ENCODE measurements at regions not wholly inside any gene's neighbourhood (a gene's known extent, or its start where the extent isn't known, plus 50 kb on each side); places are given as distances from the start of the nearest gene placed in this dataset.
"Not testable (repeated sequence)": the region's sequence is repeated elsewhere in the genome, so short reads cannot be mapped to it uniquely, and the experiment has no call there.

DNA sequence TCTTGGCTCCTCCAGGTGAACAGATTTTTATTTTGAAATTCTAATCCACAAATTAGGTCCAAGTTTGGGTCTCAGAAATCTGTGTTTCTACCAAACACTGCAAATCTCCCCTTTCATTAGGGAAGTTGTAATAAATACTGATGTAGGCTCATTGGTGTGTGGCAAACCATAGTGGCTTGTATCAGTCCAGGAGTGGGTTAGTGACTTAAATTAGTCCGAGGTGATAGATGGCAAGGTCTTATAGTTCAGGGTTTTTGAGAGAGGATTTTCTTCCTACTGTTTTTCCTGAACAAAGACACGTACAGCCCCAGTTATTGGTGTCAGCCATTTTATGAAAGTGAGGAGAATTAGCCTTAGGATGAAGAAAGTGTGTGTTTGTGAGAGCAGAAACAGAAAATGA, 74.6 kb downstream of the RPRM start (continued):
- TF ChIP-seq, protein P1, sequence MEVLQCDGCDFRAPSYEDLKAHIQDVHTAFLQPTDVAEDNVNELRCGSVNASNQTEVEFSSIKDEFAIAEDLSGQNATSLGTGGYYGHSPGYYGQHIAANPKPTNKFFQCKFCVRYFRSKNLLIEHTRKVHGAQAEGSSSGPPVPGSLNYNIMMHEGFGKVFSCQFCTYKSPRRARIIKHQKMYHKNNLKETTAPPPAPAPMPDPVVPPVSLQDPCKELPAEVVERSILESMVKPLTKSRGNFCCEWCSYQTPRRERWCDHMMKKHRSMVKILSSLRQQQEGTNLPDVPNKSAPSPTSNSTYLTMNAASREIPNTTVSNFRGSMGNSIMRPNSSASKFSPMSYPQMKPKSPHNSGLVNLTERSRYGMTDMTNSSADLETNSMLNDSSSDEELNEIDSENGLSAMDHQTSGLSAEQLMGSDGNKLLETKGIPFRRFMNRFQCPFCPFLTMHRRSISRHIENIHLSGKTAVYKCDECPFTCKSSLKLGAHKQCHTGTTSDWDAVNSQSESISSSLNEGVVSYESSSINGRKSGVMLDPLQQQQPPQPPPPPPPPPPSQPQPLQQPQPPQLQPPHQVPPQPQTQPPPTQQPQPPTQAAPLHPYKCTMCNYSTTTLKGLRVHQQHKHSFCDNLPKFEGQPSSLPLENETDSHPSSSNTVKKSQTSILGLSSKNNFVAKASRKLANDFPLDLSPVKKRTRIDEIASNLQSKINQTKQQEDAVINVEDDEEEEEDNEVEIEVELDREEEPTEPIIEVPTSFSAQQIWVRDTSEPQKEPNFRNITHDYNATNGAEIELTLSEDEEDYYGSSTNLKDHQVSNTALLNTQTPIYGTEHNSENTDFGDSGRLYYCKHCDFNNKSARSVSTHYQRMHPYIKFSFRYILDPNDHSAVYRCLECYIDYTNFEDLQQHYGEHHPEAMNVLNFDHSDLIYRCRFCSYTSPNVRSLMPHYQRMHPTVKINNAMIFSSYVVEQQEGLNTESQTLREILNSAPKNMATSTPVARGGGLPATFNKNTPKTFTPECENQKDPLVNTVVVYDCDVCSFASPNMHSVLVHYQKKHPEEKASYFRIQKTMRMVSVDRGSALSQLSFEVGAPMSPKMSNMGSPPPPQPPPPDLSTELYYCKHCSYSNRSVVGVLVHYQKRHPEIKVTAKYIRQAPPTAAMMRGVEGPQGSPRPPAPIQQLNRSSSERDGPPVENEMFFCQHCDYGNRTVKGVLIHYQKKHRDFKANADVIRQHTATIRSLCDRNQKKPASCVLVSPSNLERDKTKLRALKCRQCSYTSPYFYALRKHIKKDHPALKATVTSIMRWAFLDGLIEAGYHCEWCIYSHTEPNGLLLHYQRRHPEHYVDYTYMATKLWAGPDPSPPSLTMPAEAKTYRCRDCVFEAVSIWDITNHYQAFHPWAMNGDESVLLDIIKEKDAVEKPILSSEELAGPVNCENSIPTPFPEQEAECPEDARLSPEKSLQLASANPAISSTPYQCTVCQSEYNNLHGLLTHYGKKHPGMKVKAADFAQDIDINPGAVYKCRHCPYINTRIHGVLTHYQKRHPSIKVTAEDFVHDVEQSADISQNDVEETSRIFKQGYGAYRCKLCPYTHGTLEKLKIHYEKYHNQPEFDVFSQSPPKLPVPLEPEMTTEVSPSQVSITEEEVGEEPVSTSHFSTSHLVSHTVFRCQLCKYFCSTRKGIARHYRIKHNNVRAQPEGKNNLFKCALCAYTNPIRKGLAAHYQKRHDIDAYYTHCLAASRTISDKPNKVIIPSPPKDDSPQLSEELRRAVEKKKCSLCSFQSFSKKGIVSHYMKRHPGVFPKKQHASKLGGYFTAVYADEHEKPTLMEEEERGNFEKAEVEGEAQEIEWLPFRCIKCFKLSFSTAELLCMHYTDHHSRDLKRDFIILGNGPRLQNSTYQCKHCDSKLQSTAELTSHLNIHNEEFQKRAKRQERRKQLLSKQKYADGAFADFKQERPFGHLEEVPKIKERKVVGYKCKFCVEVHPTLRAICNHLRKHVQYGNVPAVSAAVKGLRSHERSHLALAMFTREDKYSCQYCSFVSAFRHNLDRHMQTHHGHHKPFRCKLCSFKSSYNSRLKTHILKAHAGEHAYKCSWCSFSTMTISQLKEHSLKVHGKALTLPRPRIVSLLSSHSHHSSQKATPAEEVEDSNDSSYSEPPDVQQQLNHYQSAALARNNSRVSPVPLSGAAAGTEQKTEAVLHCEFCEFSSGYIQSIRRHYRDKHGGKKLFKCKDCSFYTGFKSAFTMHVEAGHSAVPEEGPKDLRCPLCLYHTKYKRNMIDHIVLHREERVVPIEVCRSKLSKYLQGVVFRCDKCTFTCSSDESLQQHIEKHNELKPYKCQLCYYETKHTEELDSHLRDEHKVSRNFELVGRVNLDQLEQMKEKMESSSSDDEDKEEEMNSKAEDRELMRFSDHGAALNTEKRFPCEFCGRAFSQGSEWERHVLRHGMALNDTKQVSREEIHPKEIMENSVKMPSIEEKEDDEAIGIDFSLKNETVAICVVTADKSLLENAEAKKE (CRISPR knock-in tag; IDR thresholded peaks at IDR 0.05): no peak
- TF ChIP-seq EZH2 (IDR thresholded peaks at IDR 0.05; ENCODE audit: low read depth, unreplicated experiment) (no peak), EZH2phosphoT487 (IDR thresholded peaks at IDR 0.05; ENCODE audit: unreplicated experiment) (no peak), ZNF331 (CRISPR knock-in tag; IDR thresholded peaks at IDR 0.05; ENCODE audit: low read depth) (no peak), NANOG (IDR thresholded peaks at IDR 0.05; ENCODE audit: borderline replicate concordance) (no peak), POLR2AphosphoS5 (IDR thresholded peaks at IDR 0.05; ENCODE audit: low read depth) (no peak)
- TF ChIP-seq, protein P2, sequence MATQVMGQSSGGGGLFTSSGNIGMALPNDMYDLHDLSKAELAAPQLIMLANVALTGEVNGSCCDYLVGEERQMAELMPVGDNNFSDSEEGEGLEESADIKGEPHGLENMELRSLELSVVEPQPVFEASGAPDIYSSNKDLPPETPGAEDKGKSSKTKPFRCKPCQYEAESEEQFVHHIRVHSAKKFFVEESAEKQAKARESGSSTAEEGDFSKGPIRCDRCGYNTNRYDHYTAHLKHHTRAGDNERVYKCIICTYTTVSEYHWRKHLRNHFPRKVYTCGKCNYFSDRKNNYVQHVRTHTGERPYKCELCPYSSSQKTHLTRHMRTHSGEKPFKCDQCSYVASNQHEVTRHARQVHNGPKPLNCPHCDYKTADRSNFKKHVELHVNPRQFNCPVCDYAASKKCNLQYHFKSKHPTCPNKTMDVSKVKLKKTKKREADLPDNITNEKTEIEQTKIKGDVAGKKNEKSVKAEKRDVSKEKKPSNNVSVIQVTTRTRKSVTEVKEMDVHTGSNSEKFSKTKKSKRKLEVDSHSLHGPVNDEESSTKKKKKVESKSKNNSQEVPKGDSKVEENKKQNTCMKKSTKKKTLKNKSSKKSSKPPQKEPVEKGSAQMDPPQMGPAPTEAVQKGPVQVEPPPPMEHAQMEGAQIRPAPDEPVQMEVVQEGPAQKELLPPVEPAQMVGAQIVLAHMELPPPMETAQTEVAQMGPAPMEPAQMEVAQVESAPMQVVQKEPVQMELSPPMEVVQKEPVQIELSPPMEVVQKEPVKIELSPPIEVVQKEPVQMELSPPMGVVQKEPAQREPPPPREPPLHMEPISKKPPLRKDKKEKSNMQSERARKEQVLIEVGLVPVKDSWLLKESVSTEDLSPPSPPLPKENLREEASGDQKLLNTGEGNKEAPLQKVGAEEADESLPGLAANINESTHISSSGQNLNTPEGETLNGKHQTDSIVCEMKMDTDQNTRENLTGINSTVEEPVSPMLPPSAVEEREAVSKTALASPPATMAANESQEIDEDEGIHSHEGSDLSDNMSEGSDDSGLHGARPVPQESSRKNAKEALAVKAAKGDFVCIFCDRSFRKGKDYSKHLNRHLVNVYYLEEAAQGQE (IDR thresholded peaks at IDR 0.05; ENCODE audit: unreplicated experiment): no peak
- TF ChIP-seq, protein P3, sequence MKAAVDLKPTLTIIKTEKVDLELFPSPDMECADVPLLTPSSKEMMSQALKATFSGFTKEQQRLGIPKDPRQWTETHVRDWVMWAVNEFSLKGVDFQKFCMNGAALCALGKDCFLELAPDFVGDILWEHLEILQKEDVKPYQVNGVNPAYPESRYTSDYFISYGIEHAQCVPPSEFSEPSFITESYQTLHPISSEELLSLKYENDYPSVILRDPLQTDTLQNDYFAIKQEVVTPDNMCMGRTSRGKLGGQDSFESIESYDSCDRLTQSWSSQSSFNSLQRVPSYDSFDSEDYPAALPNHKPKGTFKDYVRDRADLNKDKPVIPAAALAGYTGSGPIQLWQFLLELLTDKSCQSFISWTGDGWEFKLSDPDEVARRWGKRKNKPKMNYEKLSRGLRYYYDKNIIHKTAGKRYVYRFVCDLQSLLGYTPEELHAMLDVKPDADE (IDR thresholded peaks at IDR 0.05): no peak

DNA sequence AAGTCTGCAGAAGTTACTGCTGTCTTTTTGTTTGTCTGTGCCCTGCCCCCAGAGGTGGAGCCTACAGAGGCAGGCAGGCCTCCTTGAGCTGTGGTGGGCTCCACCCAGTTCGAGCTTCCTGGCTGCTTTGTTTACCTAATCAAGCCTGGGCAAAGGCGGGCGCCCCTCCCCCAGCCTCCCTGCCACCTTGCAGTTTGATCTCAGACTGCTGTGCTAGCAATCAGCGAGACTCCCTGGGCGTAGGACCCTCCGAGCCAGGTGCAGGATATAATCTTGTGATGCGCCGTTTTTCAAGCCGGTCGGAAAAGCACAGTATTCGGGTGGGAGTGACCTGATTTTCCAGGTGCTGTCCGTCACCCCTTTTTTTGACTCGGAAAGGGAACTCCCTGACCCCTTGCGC, 75.2 kb downstream of the RPRM start:
- H3K4me3 Mint-ChIP-seq: peak overlapping the region; percentile 53
- peak overlapping the region; percentile 46 for H3K4me3 ChIP-seq
- not testable (repeated sequence) for H3F3A ChIP-seq (replicated peaks; ENCODE audit: low read depth); H3K27me3 Mint-ChIP-seq (ENCODE audit: insufficient read depth, low read depth, poor library complexity); H4K20me1 ChIP-seq (replicated peaks; ENCODE audit: insufficient read depth); H3K36me3 ChIP-seq (ENCODE audit: insufficient read depth); H2AFZ ChIP-seq; H3K9me2 ChIP-seq (ENCODE audit: insufficient read depth); H3K79me2 ChIP-seq (replicated peaks; ENCODE audit: insufficient read depth); ATAC-seq; H3K36me3 Mint-ChIP-seq (ENCODE audit: low read depth); H3K27me3 ChIP-seq (ENCODE audit: insufficient read depth)
- peak; percentile 15 for DNase-seq (ENCODE audit: low spot score)
- H3K27ac ChIP-seq (ENCODE audit: low read depth): peak overlapping the region; percentile 70; the same call in 1 of the 2 replicates
- H3K4me1 ChIP-seq (ENCODE audit: insufficient read depth): peaks cover 15% of the 10 kb centered on the region
- peaks cover 17% of the 10 kb centered on the region for H3K4me1 Mint-ChIP-seq
- H3K9me3 Mint-ChIP-seq: peaks cover 14% of the 10 kb centered on the region; the same call in 2 of the 3 replicates
- peak overlapping the region; percentile 78 for H3K27ac Mint-ChIP-seq
- H3K4me2 ChIP-seq: peak overlapping the region; percentile 72; the same call in 1 of the 2 replicates

Data from GM23338 (cell line).